ENCODE measurements at regions not wholly inside any gene's neighbourhood (a gene's known extent, or its start where the extent isn't known, plus 50 kb on each side); places are given as distances from the start of the nearest gene placed in this dataset.

- Histone ChIP-seq H3K4me1 (no peaks in the 10 kb centered on the region), H3K36me3 (ENCODE audit: control insufficient read depth, insufficient read depth, low read length) (no peaks in the 10 kb centered on the region), H3K9me3 (no peaks in the 10 kb centered on the region), H3K4me3 (ENCODE audit: low read depth, low read length) (no peak overlapping the region), H3K27me3 (replicated peaks; ENCODE audit: control insufficient read depth, insufficient read depth, low read length) (no peaks in the 10 kb centered on the region)
- Mint-ChIP-seq H3K4me3 (ENCODE audit: unreplicated experiment) (no peak overlapping the region), H3K36me3 (ENCODE audit: insufficient read depth, unreplicated experiment) (no peaks in the 10 kb centered on the region), H3K4me1 (ENCODE audit: low read depth, unreplicated experiment) (no peaks in the 10 kb centered on the region), H3K9me3 (ENCODE audit: unreplicated experiment) (no peaks in the 10 kb centered on the region), H3K27ac (ENCODE audit: unreplicated experiment) (no peak overlapping the region), H3K27me3 (ENCODE audit: insufficient read depth, unreplicated experiment) (peaks cover 12% of the 10 kb centered on the region)
- DNase-seq, result no peak
- TF ChIP-seq, protein P1, sequence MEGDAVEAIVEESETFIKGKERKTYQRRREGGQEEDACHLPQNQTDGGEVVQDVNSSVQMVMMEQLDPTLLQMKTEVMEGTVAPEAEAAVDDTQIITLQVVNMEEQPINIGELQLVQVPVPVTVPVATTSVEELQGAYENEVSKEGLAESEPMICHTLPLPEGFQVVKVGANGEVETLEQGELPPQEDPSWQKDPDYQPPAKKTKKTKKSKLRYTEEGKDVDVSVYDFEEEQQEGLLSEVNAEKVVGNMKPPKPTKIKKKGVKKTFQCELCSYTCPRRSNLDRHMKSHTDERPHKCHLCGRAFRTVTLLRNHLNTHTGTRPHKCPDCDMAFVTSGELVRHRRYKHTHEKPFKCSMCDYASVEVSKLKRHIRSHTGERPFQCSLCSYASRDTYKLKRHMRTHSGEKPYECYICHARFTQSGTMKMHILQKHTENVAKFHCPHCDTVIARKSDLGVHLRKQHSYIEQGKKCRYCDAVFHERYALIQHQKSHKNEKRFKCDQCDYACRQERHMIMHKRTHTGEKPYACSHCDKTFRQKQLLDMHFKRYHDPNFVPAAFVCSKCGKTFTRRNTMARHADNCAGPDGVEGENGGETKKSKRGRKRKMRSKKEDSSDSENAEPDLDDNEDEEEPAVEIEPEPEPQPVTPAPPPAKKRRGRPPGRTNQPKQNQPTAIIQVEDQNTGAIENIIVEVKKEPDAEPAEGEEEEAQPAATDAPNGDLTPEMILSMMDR (IDR thresholded peaks at IDR 0.05; ENCODE audit: insufficient read depth in 1 of 2, low read depth in 1 of 2, low read length in 1 of 2, severe bottlenecking in 1 of 2, unreplicated experiment in 1 of 2), result no peak
- BruUV-seq (replicated peaks), result no TSS peak
- ChIA-PET CTCF (no interaction called here), POLR2A (no interaction called here)
- intact Hi-C loops (cut with micrococcal nuclease; ENCODE audit: unreplicated experiment), result no loop called here
Measured at GRCh38 chr6:90658497-90658896, 71.6 kb upstream of the MAP3K7 start.

GRCh38 chr6:90656325-90656724 is 69.5 kb upstream of the MAP3K7 start:
- Mint-ChIP-seq H3K9me3 (ENCODE audit: unreplicated experiment) (no peaks in the 10 kb centered on the region), H3K27me3 (ENCODE audit: insufficient read depth, unreplicated experiment) (peaks cover 15% of the 10 kb centered on the region), H3K4me3 (ENCODE audit: unreplicated experiment) (no peak overlapping the region), H3K4me1 (ENCODE audit: low read depth, unreplicated experiment) (no peaks in the 10 kb centered on the region), H3K36me3 (ENCODE audit: insufficient read depth, unreplicated experiment) (no peaks in the 10 kb centered on the region), H3K27ac (ENCODE audit: unreplicated experiment) (no peak overlapping the region)
- Histone ChIP-seq H3K27me3 (replicated peaks; ENCODE audit: control insufficient read depth, insufficient read depth, low read length) (no peaks in the 10 kb centered on the region), H3K9me3 (no peaks in the 10 kb centered on the region), H3K36me3 (ENCODE audit: control insufficient read depth, insufficient read depth, low read length) (no peaks in the 10 kb centered on the region), H3K4me3 (ENCODE audit: low read depth, low read length) (no peak overlapping the region), H3K4me1 (no peaks in the 10 kb centered on the region)
- CTCF ChIA-PET, result no interaction called here
- POLR2A ChIA-PET, result no interaction called here
- DNase-seq, result no peak
- TF ChIP-seq, protein P1 (IDR thresholded peaks at IDR 0.05; ENCODE audit: insufficient read depth in 1 of 2, low read depth in 1 of 2, low read length in 1 of 2, severe bottlenecking in 1 of 2, unreplicated experiment in 1 of 2), result no peak
- no TSS peak for BruUV-seq (replicated peaks)
- intact Hi-C loops (cut with micrococcal nuclease; ENCODE audit: unreplicated experiment), result no loop called here

- Histone ChIP-seq H3K36me3 (ENCODE audit: control insufficient read depth, insufficient read depth, low read length) (no peaks in the 10 kb centered on the region), H3K27me3 (replicated peaks; ENCODE audit: control insufficient read depth, insufficient read depth, low read length) (no peaks in the 10 kb centered on the region), H3K4me1 (no peaks in the 10 kb centered on the region), H3K9me3 (no peaks in the 10 kb centered on the region), H3K4me3 (ENCODE audit: low read depth, low read length) (no peak overlapping the region)
- no peak for DNase-seq
- Mint-ChIP-seq H3K27me3 (ENCODE audit: insufficient read depth, unreplicated experiment) (peaks cover 18% of the 10 kb centered on the region), H3K4me1 (ENCODE audit: low read depth, unreplicated experiment) (no peaks in the 10 kb centered on the region), H3K9me3 (ENCODE audit: unreplicated experiment) (no peaks in the 10 kb centered on the region), H3K36me3 (ENCODE audit: insufficient read depth, unreplicated experiment) (no peaks in the 10 kb centered on the region), H3K4me3 (ENCODE audit: unreplicated experiment) (no peak overlapping the region), H3K27ac (ENCODE audit: unreplicated experiment) (no peak overlapping the region)
- CTCF ChIA-PET, result no interaction called here
- intact Hi-C loops (cut with micrococcal nuclease; ENCODE audit: unreplicated experiment), result no loop called here
- TF ChIP-seq, protein P1 (IDR thresholded peaks at IDR 0.05; ENCODE audit: insufficient read depth in 1 of 2, low read depth in 1 of 2, low read length in 1 of 2, severe bottlenecking in 1 of 2, unreplicated experiment in 1 of 2), result no peak
- POLR2A ChIA-PET, result no interaction called here
- no TSS peak for BruUV-seq (replicated peaks)
Measured at GRCh38 chr6:90654806-90655205, 67.9 kb upstream of the MAP3K7 start.

All from Caco-2 (cell line).